ENCODE measurements at regions not wholly inside any gene's neighbourhood (a gene's known extent, or its start where the extent isn't known, plus 50 kb on each side); places are given as distances from the start of the nearest gene placed in this dataset.

- TF ChIP-seq CTCF (IDR thresholded peaks at IDR 0.05) (no peak), ZFX (IDR thresholded peaks at IDR 0.05; ENCODE audit: borderline replicate concordance) (no peak)
These were observed 332.7 kb downstream of the CYRIA start for GRCh38 chr2:16332681-16333557.

Data from 22Rv1 (cell line).